Fibroblast of lung (primary cell): ENCODE measurements at regions not wholly inside any gene's neighbourhood (a gene's known extent, or its start where the extent isn't known, plus 50 kb on each side); places are given as distances from the start of the nearest gene placed in this dataset.

Source experiments
- DNase-seq, 2 donors: peaks; one replicate each; pipeline versions ENCODE4 v3.0.0 to v3.0.0-alpha.2; 2010; ENCODE audit warnings: low read depth in 2 of 2
- H2AFZ ChIP-seq: 2 replicates; pipeline ENCODE4 v1.5.1; 2012; ENCODE audit warnings: low read length, control low read depth, inconsistent platforms
- H3K27ac ChIP-seq: 2 replicates; pipeline ENCODE4 v1.5.1; 2011; ENCODE audit warnings: low read length, control low read depth; ENCODE audit not compliant: insufficient read depth
- H3K27me3 ChIP-seq: 2 replicates; pipeline ENCODE4 v1.5.1; 2011; ENCODE audit warnings: mild to moderate bottlenecking, low read length; ENCODE audit not compliant: control insufficient read depth, insufficient read depth
- H3K36me3 ChIP-seq: 2 replicates; pipeline ENCODE4 v1.5.1; 2011; ENCODE audit warnings: low read length; ENCODE audit not compliant: control insufficient read depth, insufficient read depth
- H3K4me1 ChIP-seq: 2 replicates; pipeline ENCODE4 v1.5.1; 2011; ENCODE audit warnings: low read length; ENCODE audit not compliant: control insufficient read depth, insufficient read depth; ENCODE audit errors: extremely low read depth
- H3K4me2 ChIP-seq: 2 replicates; pipeline ENCODE4 v1.5.1; 2011; ENCODE audit warnings: low read length, control low read depth; ENCODE audit not compliant: insufficient read depth; ENCODE audit errors: extremely low read depth
- H3K4me3 ChIP-seq, 4 experiments: fragments of 200-600 bp in 1 of 4; sonication (generic) in 1 of 4; replicated peaks in 1 of 4; 2 replicates each; pipeline ENCODE4 v1.5.1; 2011 to 2016; ENCODE audit warnings: low read length in 4 of 4, low read depth in 3 of 4, mild to moderate bottlenecking in 3 of 4, control low read depth in 2 of 4, inconsistent platforms in 1 of 4, mixed read lengths in 1 of 4; ENCODE audit not compliant: insufficient read depth in 1 of 4; ENCODE audit errors: control extremely low read depth in 1 of 4
- H3K79me2 ChIP-seq: 2 replicates; pipeline ENCODE4 v1.5.1; 2012; ENCODE audit warnings: mild to moderate bottlenecking, low read length, inconsistent platforms; ENCODE audit not compliant: control insufficient read depth, insufficient read depth
- H3K9ac ChIP-seq: 2 replicates; pipeline ENCODE4 v1.5.1; 2011; ENCODE audit warnings: mild to moderate bottlenecking, low read length, control low read depth; ENCODE audit not compliant: insufficient read depth
- H3K9me3 ChIP-seq: 2 replicates; pipeline ENCODE4 v1.5.1; 2012; ENCODE audit warnings: low read depth, low read length; ENCODE audit not compliant: control insufficient read depth, insufficient read depth
- H4K20me1 ChIP-seq: 2 replicates; pipeline ENCODE4 v1.5.1; 2011; ENCODE audit warnings: low read length; ENCODE audit not compliant: control insufficient read depth, insufficient read depth; ENCODE audit errors: extremely low read depth
- CTCF ChIP-seq, 2 donors: IDR thresholded peaks in 1 of 2; conservative IDR thresholded peaks in 1 of 2; 1 replicate in 1 of 2; 2 replicates in 1 of 2; pipeline ENCODE4 v1.5.1; 2011 to 2012; ENCODE audit warnings: low read length in 2 of 2, control low read depth in 1 of 2, inconsistent platforms in 1 of 2, low read depth in 1 of 2, mild to moderate bottlenecking in 1 of 2
- EZH2 ChIP-seq: IDR thresholded peaks from 2 replicates; pipeline ENCODE4 v1.5.1; 2012; ENCODE audit warnings: low read length, control low read depth, mild to moderate bottlenecking; ENCODE audit errors: missing control alignments

- Histone ChIP-seq H3K27ac (no peak overlapping the region), H3K27me3 (no peaks in the 10 kb centered on the region), H3K36me3 (no peaks in the 10 kb centered on the region), H3K9me3 (no peaks in the 10 kb centered on the region), H3K4me2 (no peak overlapping the region), H3K4me1 (no peaks in the 10 kb centered on the region), H3K4me3 (no peak overlapping the region), H3K9ac (no peak overlapping the region), H2AFZ (no peak overlapping the region), H3K79me2 (no peaks in the 10 kb centered on the region), H4K20me1 (no peaks in the 10 kb centered on the region)
- TF ChIP-seq EZH2 (no peak), CTCF (conservative IDR thresholded peaks at IDR 0.05 in 1 of 2, IDR thresholded peaks at IDR 0.05 in 1 of 2; ENCODE audit: low read depth in 1 of 2, low read length in 2 of 2) (no peak)
- DNase-seq = no peak
Measured at GRCh38 chr4:154692304-154692818, 51.4 kb upstream of the LRAT start.
